Fibroblast of mammary gland (primary cell): ENCODE measurements at regions not wholly inside any gene's neighbourhood (a gene's known extent, or its start where the extent isn't known, plus 50 kb on each side); places are given as distances from the start of the nearest gene placed in this dataset.

Experiments
- DNase-seq: peaks from one replicate; pipeline ENCODE4 v3.0.0-alpha.2; 2010; ENCODE audit warnings: low read depth
- H3K4me3 ChIP-seq: 2 replicates; pipeline ENCODE4 v1.5.1; 2011; ENCODE audit warnings: low read depth, mild to moderate bottlenecking, low read length, moderate library complexity; ENCODE audit not compliant: control insufficient read depth
- CTCF ChIP-seq: conservative IDR thresholded peaks from 2 replicates; pipeline ENCODE4 v1.5.1; 2011; ENCODE audit warnings: low read depth, low read length, inconsistent platforms; ENCODE audit not compliant: control insufficient read depth, insufficient read depth

- DNase-seq, result no peak
- no peak overlapping the region for H3K4me3 ChIP-seq
- TF ChIP-seq CTCF, result no peak
Measured at GRCh38 chr22:42330170-42330569, 59.7 kb upstream of the TCF20 start.

GRCh38 chr22:42329504-42329903 is 59.1 kb upstream of the TCF20 start:
- TF ChIP-seq CTCF, result no peak
- no peak for DNase-seq
- H3K4me3 ChIP-seq, result no peak overlapping the region

DNA sequence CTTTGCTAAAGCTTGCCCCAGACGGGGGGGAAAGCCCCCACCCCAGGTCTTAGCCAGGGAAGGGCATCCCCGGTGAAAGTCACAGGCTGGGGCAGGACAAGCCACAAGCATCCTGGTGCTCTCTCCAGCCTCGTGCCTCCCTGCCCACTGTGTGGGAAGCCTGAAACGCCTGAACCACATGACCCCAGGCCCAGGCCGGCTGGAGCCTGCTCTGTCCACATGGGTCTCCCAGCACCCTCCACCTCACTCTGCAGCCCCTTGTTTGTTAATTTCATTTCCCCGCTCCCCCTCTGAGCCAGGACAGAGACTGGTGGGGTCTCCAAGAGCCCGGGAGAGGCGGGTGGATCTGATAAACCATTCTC is 58.3 kb upstream of the TCF20 start:
- no peak for TF ChIP-seq CTCF
- no peak for DNase-seq

DNA sequence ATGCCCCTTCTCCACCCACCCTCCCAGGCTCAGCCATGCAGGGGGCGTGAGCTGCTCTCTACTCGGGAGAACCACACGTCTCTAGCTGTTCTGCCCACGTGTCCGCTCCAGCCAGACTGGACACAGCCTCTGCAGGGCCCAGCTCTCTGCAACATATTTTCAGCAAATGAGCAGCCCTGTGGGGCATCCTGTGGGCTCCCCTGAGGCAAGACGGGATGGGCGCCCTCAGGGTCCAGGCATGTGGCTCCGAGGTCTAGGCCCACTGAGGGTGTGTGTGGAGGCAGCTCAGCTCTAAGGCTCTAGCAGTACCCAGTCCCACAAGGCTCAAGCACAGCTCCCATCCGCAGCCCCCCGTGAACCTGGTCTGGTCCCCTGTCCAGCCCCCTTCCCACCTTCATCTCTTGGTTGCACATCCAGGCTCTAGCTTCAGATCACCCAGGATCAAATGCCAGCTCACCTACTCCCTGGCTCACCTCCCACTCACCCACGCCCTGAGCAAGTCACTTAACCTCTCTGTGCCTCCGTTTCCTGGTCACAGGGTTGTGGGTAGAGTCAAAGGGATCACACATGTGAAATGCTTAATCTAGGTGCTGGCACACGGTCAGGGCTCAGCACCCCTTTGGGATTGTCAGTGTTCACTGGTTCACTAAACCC is 57.8 kb upstream of the TCF20 start:
- no peak for DNase-seq
- no peak for TF ChIP-seq CTCF

More for the DNA sequence above, 58.3 kb upstream of the TCF20 start:
- no peak overlapping the region for H3K4me3 ChIP-seq

GRCh38 chr22:42327462-42328129 is 57.1 kb upstream of the TCF20 start:
- no peak for DNase-seq
- H3K4me3 ChIP-seq, result no peak overlapping the region
- TF ChIP-seq CTCF, result no peak

More for the DNA sequence above, 57.8 kb upstream of the TCF20 start:
- no peak overlapping the region for H3K4me3 ChIP-seq

GRCh38 chr22:42326801-42327200 is 56.3 kb upstream of the TCF20 start:
- no peak overlapping the region for H3K4me3 ChIP-seq
- peak; percentile 24 for DNase-seq

More at GRCh38 chr22:42326801-42327200, 56.3 kb upstream of the TCF20 start:
- TF ChIP-seq CTCF, result no peak
